Nephron (organoid): ENCODE measurements at regions not wholly inside any gene's neighbourhood (a gene's known extent, or its start where the extent isn't known, plus 50 kb on each side); places are given as distances from the start of the nearest gene placed in this dataset.

Experiments used
- H3K27ac Mint-ChIP-seq, 3 experiments: 2 replicates each; pipeline ENCODE4 v1.8.0; 2020; ENCODE audit warnings: mixed read lengths in 3 of 3, mild to moderate bottlenecking in 2 of 3, moderate library complexity in 1 of 3
- H3K27me3 Mint-ChIP-seq: 2 replicates; pipeline ENCODE4 v1.8.0; 2021; ENCODE audit warnings: low read depth, mild to moderate bottlenecking, moderate library complexity, mixed read lengths
- H3K36me3 Mint-ChIP-seq: 2 replicates; pipeline ENCODE4 v1.8.0; 2020; ENCODE audit warnings: low read depth, mixed read lengths
- H3K4me1 Mint-ChIP-seq: 2 replicates; pipeline ENCODE4 v1.8.0; 2020; ENCODE audit warnings: mixed read lengths
- H3K4me3 Mint-ChIP-seq, 3 experiments: 2 replicates each; pipeline ENCODE4 v1.8.0; 2020; ENCODE audit warnings: mild to moderate bottlenecking in 3 of 3, mixed read lengths in 3 of 3, moderate library complexity in 2 of 3
- H3K9me3 Mint-ChIP-seq: 2 replicates; pipeline ENCODE4 v1.8.0; 2020; ENCODE audit warnings: mixed read lengths
- CTCF ChIP-seq, 3 experiments: fragments of 200-600 bp; sonication (generic); IDR thresholded peaks; one replicate each; pipeline ENCODE4 v1.5.0; 2021; ENCODE audit warnings: antibody characterized with exemption in 3 of 3; ENCODE audit not compliant: unreplicated experiment in 3 of 3

GRCh38 chr2:217030081-217030480 lies 170.2 kb upstream of the TNP1 start:
- TF ChIP-seq CTCF (IDR thresholded peaks at IDR 0.05; ENCODE audit: unreplicated experiment in 3 of 3): no peak
- Mint-ChIP-seq H3K4me3 (no peak overlapping the region), H3K9me3 (no peaks in the 10 kb centered on the region), H3K27me3 (peaks cover 13% of the 10 kb centered on the region), H3K27ac (no peak overlapping the region), H3K4me1 (peaks cover 10% of the 10 kb centered on the region), H3K36me3 (no peaks in the 10 kb centered on the region)

GRCh38 chr2:217028128-217028527 lies 168.3 kb upstream of the TNP1 start:
- Mint-ChIP-seq H3K27ac (no peak overlapping the region), H3K9me3 (no peaks in the 10 kb centered on the region), H3K27me3 (peaks cover 10% of the 10 kb centered on the region), H3K4me1 (peaks cover 2% of the 10 kb centered on the region), H3K36me3 (no peaks in the 10 kb centered on the region), H3K4me3 (no peak overlapping the region)
- no peak for TF ChIP-seq CTCF (IDR thresholded peaks at IDR 0.05; ENCODE audit: unreplicated experiment in 3 of 3)

GRCh38 chr2:217027414-217027813 lies 167.6 kb upstream of the TNP1 start:
- Mint-ChIP-seq H3K27me3 (peaks cover 9% of the 10 kb centered on the region), H3K4me1 (no peaks in the 10 kb centered on the region), H3K4me3 (no peak overlapping the region), H3K9me3 (no peaks in the 10 kb centered on the region), H3K36me3 (no peaks in the 10 kb centered on the region), H3K27ac (no peak overlapping the region)
- TF ChIP-seq CTCF (IDR thresholded peaks at IDR 0.05; ENCODE audit: unreplicated experiment in 3 of 3): no peak

- no peaks in the 10 kb centered on the region for H3K9me3 Mint-ChIP-seq
- H3K4me1 Mint-ChIP-seq: no peaks in the 10 kb centered on the region
- no peak overlapping the region for H3K27ac Mint-ChIP-seq
- H3K4me3 Mint-ChIP-seq: no peak overlapping the region
- H3K27me3 Mint-ChIP-seq: peaks cover 9% of the 10 kb centered on the region
- no peaks in the 10 kb centered on the region for H3K36me3 Mint-ChIP-seq
- no peak for TF ChIP-seq CTCF (IDR thresholded peaks at IDR 0.05; ENCODE audit: unreplicated experiment in 3 of 3)
These were observed 166.7 kb upstream of the TNP1 start for GRCh38 chr2:217026569-217026968.

GRCh38 chr2:217026161-217026560 lies 166.3 kb upstream of the TNP1 start:
- no peaks in the 10 kb centered on the region for H3K36me3 Mint-ChIP-seq
- peaks cover 9% of the 10 kb centered on the region for H3K27me3 Mint-ChIP-seq
- no peaks in the 10 kb centered on the region for H3K4me1 Mint-ChIP-seq
- no peak for TF ChIP-seq CTCF (IDR thresholded peaks at IDR 0.05; ENCODE audit: unreplicated experiment in 3 of 3)
- H3K4me3 Mint-ChIP-seq: no peak overlapping the region
- no peaks in the 10 kb centered on the region for H3K9me3 Mint-ChIP-seq
- H3K27ac Mint-ChIP-seq: no peak overlapping the region

GRCh38 chr2:217023611-217024010 lies 163.7 kb upstream of the TNP1 start:
- Mint-ChIP-seq H3K4me1 (no peaks in the 10 kb centered on the region), H3K27ac (peak overlapping the region in 1 of 3 experiments; percentile 7), H3K36me3 (no peaks in the 10 kb centered on the region), H3K9me3 (peaks cover 6% of the 10 kb centered on the region), H3K27me3 (no peaks in the 10 kb centered on the region), H3K4me3 (no peak overlapping the region)
- no peak for TF ChIP-seq CTCF (IDR thresholded peaks at IDR 0.05; ENCODE audit: unreplicated experiment in 3 of 3)
